Parathyroid adenoma (tissue), 2 donors: ENCODE measurements at regions not wholly inside any gene's neighbourhood (a gene's known extent, or its start where the extent isn't known, plus 50 kb on each side); places are given as distances from the start of the nearest gene placed in this dataset.

Experiments
- H2AFZ ChIP-seq: fragments of 300-600 bp; sonication (generic); one replicate; pipeline ENCODE4 v1.7.0; 2017; ENCODE audit warnings: antibody characterized with exemption, mild to moderate bottlenecking
- H3K27ac ChIP-seq: fragments of 300-600 bp; sonication (generic); one replicate; pipeline ENCODE4 v1.7.0; 2017
- H3K27me3 ChIP-seq: fragments of 300-600 bp; sonication (generic); one replicate; pipeline ENCODE4 v1.7.0; 2017; ENCODE audit warnings: low read length; ENCODE audit not compliant: control insufficient read depth, insufficient read depth
- H3K36me3 ChIP-seq: fragments of 300-600 bp; sonication (generic); one replicate; pipeline ENCODE4 v1.7.0; 2017; ENCODE audit warnings: low read length; ENCODE audit not compliant: control insufficient read depth, insufficient read depth
- H3K4me1 ChIP-seq: fragments of 300-600 bp; sonication (generic); one replicate; pipeline ENCODE4 v1.7.0; 2017; ENCODE audit warnings: control low read depth
- H3K4me2 ChIP-seq: fragments of 300-600 bp; sonication (generic); one replicate; pipeline ENCODE4 v1.7.0; 2017; ENCODE audit warnings: low read length
- H3K4me3 ChIP-seq: fragments of 300-600 bp; sonication (generic); one replicate; pipeline ENCODE4 v1.7.0; 2017; ENCODE audit warnings: low read depth, low read length
- H3K79me2 ChIP-seq: fragments of 300-600 bp; sonication (generic); one replicate; pipeline ENCODE4 v1.7.0; 2017; ENCODE audit warnings: control low read depth
- H3K9ac ChIP-seq: fragments of 300-600 bp; sonication (generic); one replicate; pipeline ENCODE4 v1.7.0; 2017; ENCODE audit warnings: mild to moderate bottlenecking
- H3K9me3 ChIP-seq: fragments of 300-600 bp; sonication (generic); one replicate; pipeline ENCODE4 v1.7.0; 2017; ENCODE audit warnings: low read length; ENCODE audit not compliant: control insufficient read depth
- TF ChIP-seq, protein P1 (sequence below): fragments of 300-600 bp; sonication (generic); IDR thresholded peaks from one replicate; pipeline ENCODE4 v1.7.0; 2017; ENCODE audit warnings: antibody characterized with exemption, mild to moderate bottlenecking
- donor health status: primary hyperparathyroidism.

GRCh38 chr1:172724232-172724631, 65.3 kb downstream of the FASLG start:
- no peak overlapping the region for H2AFZ ChIP-seq
- H3K4me3 ChIP-seq = no peak overlapping the region
- TF ChIP-seq, protein P1, sequence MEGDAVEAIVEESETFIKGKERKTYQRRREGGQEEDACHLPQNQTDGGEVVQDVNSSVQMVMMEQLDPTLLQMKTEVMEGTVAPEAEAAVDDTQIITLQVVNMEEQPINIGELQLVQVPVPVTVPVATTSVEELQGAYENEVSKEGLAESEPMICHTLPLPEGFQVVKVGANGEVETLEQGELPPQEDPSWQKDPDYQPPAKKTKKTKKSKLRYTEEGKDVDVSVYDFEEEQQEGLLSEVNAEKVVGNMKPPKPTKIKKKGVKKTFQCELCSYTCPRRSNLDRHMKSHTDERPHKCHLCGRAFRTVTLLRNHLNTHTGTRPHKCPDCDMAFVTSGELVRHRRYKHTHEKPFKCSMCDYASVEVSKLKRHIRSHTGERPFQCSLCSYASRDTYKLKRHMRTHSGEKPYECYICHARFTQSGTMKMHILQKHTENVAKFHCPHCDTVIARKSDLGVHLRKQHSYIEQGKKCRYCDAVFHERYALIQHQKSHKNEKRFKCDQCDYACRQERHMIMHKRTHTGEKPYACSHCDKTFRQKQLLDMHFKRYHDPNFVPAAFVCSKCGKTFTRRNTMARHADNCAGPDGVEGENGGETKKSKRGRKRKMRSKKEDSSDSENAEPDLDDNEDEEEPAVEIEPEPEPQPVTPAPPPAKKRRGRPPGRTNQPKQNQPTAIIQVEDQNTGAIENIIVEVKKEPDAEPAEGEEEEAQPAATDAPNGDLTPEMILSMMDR = no peak
- no peak overlapping the region for H3K9ac ChIP-seq
- H3K27me3 ChIP-seq = no peaks in the 10 kb centered on the region
- no peak overlapping the region for H3K27ac ChIP-seq
- H3K9me3 ChIP-seq = no peaks in the 10 kb centered on the region
- H3K4me1 ChIP-seq = peaks cover 1% of the 10 kb centered on the region
- H3K36me3 ChIP-seq = no peaks in the 10 kb centered on the region
- no peak overlapping the region for H3K4me2 ChIP-seq
- H3K79me2 ChIP-seq = no peaks in the 10 kb centered on the region

GRCh38 chr1:172724765-172725613, 66.1 kb downstream of the FASLG start:
- H3K79me2 ChIP-seq = no peaks in the 10 kb centered on the region
- H3K27ac ChIP-seq = no peak overlapping the region
- no peak overlapping the region for H3K4me3 ChIP-seq
- TF ChIP-seq, protein P1 = no peak
- H3K9ac ChIP-seq = no peak overlapping the region
- H3K4me1 ChIP-seq = no peaks in the 10 kb centered on the region
- no peaks in the 10 kb centered on the region for H3K36me3 ChIP-seq
- no peaks in the 10 kb centered on the region for H3K9me3 ChIP-seq
- H2AFZ ChIP-seq = no peak overlapping the region
- no peaks in the 10 kb centered on the region for H3K27me3 ChIP-seq
- H3K4me2 ChIP-seq = no peak overlapping the region

DNA sequence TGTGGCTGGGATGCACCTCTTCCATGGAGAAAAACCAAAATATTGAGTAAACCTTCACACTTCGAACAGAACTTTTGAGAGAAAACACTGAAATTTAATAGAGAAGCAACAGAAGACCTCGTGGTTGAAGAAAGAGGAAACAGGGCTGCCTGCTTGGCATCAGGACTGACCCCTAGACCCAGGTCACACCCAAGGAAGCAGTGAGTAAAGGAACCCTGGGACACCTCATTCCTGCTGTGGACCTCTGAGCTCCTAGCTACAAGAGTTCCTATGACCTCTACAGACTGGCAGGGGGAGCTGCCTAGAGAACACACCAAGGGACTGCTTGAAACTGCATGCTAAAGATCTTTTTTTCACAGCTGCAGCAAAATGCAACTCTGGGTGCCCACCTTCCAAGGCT, 67.8 kb downstream of the FASLG start:
- Histone ChIP-seq H3K27me3 (no peaks in the 10 kb centered on the region), H3K9ac (no peak overlapping the region), H3K36me3 (no peaks in the 10 kb centered on the region), H3K9me3 (no peaks in the 10 kb centered on the region), H3K4me1 (no peaks in the 10 kb centered on the region), H3K4me2 (no peak overlapping the region), H3K4me3 (no peak overlapping the region), H2AFZ (no peak overlapping the region), H3K27ac (no peak overlapping the region), H3K79me2 (no peaks in the 10 kb centered on the region)
- TF ChIP-seq, protein P1 = no peak

DNA sequence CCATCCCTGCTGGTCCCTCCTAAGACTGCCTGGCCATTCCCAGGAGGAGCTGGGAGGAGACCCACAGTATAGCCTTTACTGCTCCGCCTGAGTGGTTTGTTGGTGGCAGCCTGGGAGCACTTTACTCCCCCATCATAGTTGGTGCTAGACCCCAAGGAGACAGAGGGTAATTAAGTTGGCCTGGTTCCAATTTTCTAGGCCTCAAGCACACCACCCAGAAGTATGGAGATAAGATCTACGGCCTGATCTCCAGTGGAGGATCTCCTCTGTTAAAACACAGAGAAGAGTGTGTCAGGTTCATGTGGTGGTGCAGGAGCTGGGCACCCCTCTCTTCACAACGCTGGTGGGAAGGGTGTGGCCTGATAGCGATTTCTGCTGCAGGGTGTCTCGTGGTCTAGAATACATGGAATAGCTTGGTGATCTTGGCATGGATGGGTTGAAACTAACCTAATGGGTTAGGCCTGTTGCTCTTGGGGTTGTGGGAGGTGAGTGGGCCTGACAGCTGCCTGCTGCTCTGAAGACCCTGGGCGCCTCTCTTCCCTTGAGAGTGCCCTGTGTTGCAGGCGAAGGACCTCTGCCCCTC, 68.5 kb downstream of the FASLG start:
- Histone ChIP-seq H3K27me3 (no peaks in the 10 kb centered on the region), H3K4me3 (no peak overlapping the region), H2AFZ (no peak overlapping the region), H3K36me3 (no peaks in the 10 kb centered on the region), H3K4me2 (no peak overlapping the region), H3K9me3 (no peaks in the 10 kb centered on the region), H3K79me2 (no peaks in the 10 kb centered on the region), H3K9ac (no peak overlapping the region), H3K4me1 (no peaks in the 10 kb centered on the region), H3K27ac (no peak overlapping the region)
- TF ChIP-seq, protein P1 = no peak
